Peyer's patch (tissue), 4 donors: ENCODE measurements at regions not wholly inside any gene's neighbourhood (a gene's known extent, or its start where the extent isn't known, plus 50 kb on each side); places are given as distances from the start of the nearest gene placed in this dataset.

Experiments
- CTCF ChIP-seq, 6 experiments: fragments of 450-650 bp in 4 of 6; fragments of 200-600 bp in 2 of 6; sonication (generic) in 1 of 6; IDR thresholded peaks; one replicate each; pipeline ENCODE4 v1.5.1; 2017 to 2019; ENCODE audit warnings: antibody characterized with exemption in 6 of 6, mild to moderate bottlenecking in 3 of 6, moderate library complexity in 1 of 6
- POLR2A ChIP-seq, 2 donors: fragments of 450-650 bp; IDR thresholded peaks; one replicate each; pipeline ENCODE4 v1.5.1; 2017; ENCODE audit warnings: antibody characterized with exemption in 2 of 2, mild to moderate bottlenecking in 2 of 2, moderate library complexity in 2 of 2

DNA sequence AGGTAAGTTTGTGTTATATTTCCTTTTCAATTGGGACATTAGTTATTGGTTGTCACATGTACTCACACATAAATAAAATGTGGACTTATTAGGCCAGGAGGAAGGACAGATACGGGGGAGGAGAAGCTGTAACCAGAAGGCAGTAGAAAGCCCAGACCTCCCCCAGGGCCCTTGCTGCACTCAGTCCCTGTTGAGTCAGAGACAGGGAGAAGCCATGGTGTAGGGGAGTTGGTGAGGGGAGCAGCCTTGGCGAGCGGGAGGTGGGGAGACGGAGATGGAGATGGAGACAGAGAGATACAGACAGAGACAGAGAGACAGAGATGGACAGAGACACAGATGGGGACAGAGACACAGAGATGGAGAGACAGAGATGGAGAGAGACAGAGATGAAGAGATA, 263.2 kb downstream of the DLL1 start:
- no peak for TF ChIP-seq CTCF (IDR thresholded peaks at IDR 0.05)
- no peak for TF ChIP-seq POLR2A (IDR thresholded peaks at IDR 0.05)
